ENCODE measurements at regions not wholly inside any gene's neighbourhood (a gene's known extent, or its start where the extent isn't known, plus 50 kb on each side); places are given as distances from the start of the nearest gene placed in this dataset.

GRCh38 chr13:84542348-84542747 lies 660.1 kb upstream of the SLITRK1 start:
- Histone ChIP-seq H4K20me1 (ENCODE audit: control insufficient read depth, extremely low read depth, insufficient read depth, low read length) (no peaks in the 10 kb centered on the region), H3K9me3 (ENCODE audit: control insufficient read depth, insufficient read depth, low read depth, low read length) (no peaks in the 10 kb centered on the region), H3K4me1 (ENCODE audit: control insufficient read depth, extremely low read depth, insufficient read depth, low read length) (no peaks in the 10 kb centered on the region), H3K27me3 (ENCODE audit: control insufficient read depth, insufficient read depth, low read length) (no peaks in the 10 kb centered on the region), H2AFZ (ENCODE audit: low read length) (no peak overlapping the region), H3K4me3 (replicated peaks in 1 of 4; ENCODE audit: control extremely low read depth in 1 of 4, insufficient read depth in 1 of 4, low read depth in 3 of 4, low read length in 4 of 4) (no peak overlapping the region), H3K27ac (ENCODE audit: insufficient read depth, low read length) (no peak overlapping the region), H3K9ac (ENCODE audit: insufficient read depth, low read length) (no peak overlapping the region), H3K4me2 (ENCODE audit: extremely low read depth, insufficient read depth, low read length) (no peak overlapping the region), H3K36me3 (ENCODE audit: control insufficient read depth, insufficient read depth, low read length) (no peaks in the 10 kb centered on the region), H3K79me2 (ENCODE audit: control insufficient read depth, insufficient read depth, low read length) (no peaks in the 10 kb centered on the region)
- no peak for TF ChIP-seq EZH2 (IDR thresholded peaks at IDR 0.05; ENCODE audit: low read length, missing control alignments)
- TF ChIP-seq CTCF (conservative IDR thresholded peaks at IDR 0.05 in 1 of 2, IDR thresholded peaks at IDR 0.05 in 1 of 2; ENCODE audit: low read depth in 1 of 2, low read length in 2 of 2): no peak
- DNase-seq (ENCODE audit: low read depth in 2 of 2): no peak

- no peak for TF ChIP-seq EZH2 (IDR thresholded peaks at IDR 0.05; ENCODE audit: low read length, missing control alignments)
- TF ChIP-seq CTCF (conservative IDR thresholded peaks at IDR 0.05 in 1 of 2, IDR thresholded peaks at IDR 0.05 in 1 of 2; ENCODE audit: low read depth in 1 of 2, low read length in 2 of 2): no peak
- Histone ChIP-seq H3K9me3 (ENCODE audit: control insufficient read depth, insufficient read depth, low read depth, low read length) (no peaks in the 10 kb centered on the region), H3K4me3 (replicated peaks in 1 of 4; ENCODE audit: control extremely low read depth in 1 of 4, insufficient read depth in 1 of 4, low read depth in 3 of 4, low read length in 4 of 4) (no peak overlapping the region), H4K20me1 (ENCODE audit: control insufficient read depth, extremely low read depth, insufficient read depth, low read length) (no peaks in the 10 kb centered on the region), H3K4me1 (ENCODE audit: control insufficient read depth, extremely low read depth, insufficient read depth, low read length) (no peaks in the 10 kb centered on the region), H3K79me2 (ENCODE audit: control insufficient read depth, insufficient read depth, low read length) (no peaks in the 10 kb centered on the region), H3K4me2 (ENCODE audit: extremely low read depth, insufficient read depth, low read length) (no peak overlapping the region), H3K27me3 (ENCODE audit: control insufficient read depth, insufficient read depth, low read length) (no peaks in the 10 kb centered on the region), H2AFZ (ENCODE audit: low read length) (no peak overlapping the region), H3K27ac (ENCODE audit: insufficient read depth, low read length) (no peak overlapping the region), H3K9ac (ENCODE audit: insufficient read depth, low read length) (no peak overlapping the region), H3K36me3 (ENCODE audit: control insufficient read depth, insufficient read depth, low read length) (no peaks in the 10 kb centered on the region)
- DNase-seq (ENCODE audit: low read depth in 2 of 2): no peak
Measured at GRCh38 chr13:84536906-84537305, 654.6 kb upstream of the SLITRK1 start.

- Histone ChIP-seq H3K27ac (ENCODE audit: insufficient read depth, low read length) (no peak overlapping the region), H2AFZ (ENCODE audit: low read length) (no peak overlapping the region), H3K4me1 (ENCODE audit: control insufficient read depth, extremely low read depth, insufficient read depth, low read length) (no peaks in the 10 kb centered on the region), H3K36me3 (ENCODE audit: control insufficient read depth, insufficient read depth, low read length) (no peaks in the 10 kb centered on the region), H3K27me3 (ENCODE audit: control insufficient read depth, insufficient read depth, low read length) (no peaks in the 10 kb centered on the region), H3K4me2 (ENCODE audit: extremely low read depth, insufficient read depth, low read length) (no peak overlapping the region), H3K4me3 (replicated peaks in 1 of 4; ENCODE audit: control extremely low read depth in 1 of 4, insufficient read depth in 1 of 4, low read depth in 3 of 4, low read length in 4 of 4) (no peak overlapping the region), H3K9me3 (ENCODE audit: control insufficient read depth, insufficient read depth, low read depth, low read length) (no peaks in the 10 kb centered on the region), H4K20me1 (ENCODE audit: control insufficient read depth, extremely low read depth, insufficient read depth, low read length) (no peaks in the 10 kb centered on the region), H3K79me2 (ENCODE audit: control insufficient read depth, insufficient read depth, low read length) (no peaks in the 10 kb centered on the region), H3K9ac (ENCODE audit: insufficient read depth, low read length) (no peak overlapping the region)
- TF ChIP-seq CTCF (conservative IDR thresholded peaks at IDR 0.05 in 1 of 2, IDR thresholded peaks at IDR 0.05 in 1 of 2; ENCODE audit: low read depth in 1 of 2, low read length in 2 of 2): no peak
- TF ChIP-seq EZH2 (IDR thresholded peaks at IDR 0.05; ENCODE audit: low read length, missing control alignments): no peak
- no peak for DNase-seq (ENCODE audit: low read depth in 2 of 2)
Measured at GRCh38 chr13:84528408-84529070, 646.3 kb upstream of the SLITRK1 start.
